Activated B cell treated with CpG ODN at 0.5 μM for 24 hours (primary cell): ENCODE measurements at regions not wholly inside any gene's neighbourhood (a gene's known extent, or its start where the extent isn't known, plus 50 kb on each side); places are given as distances from the start of the nearest gene placed in this dataset.
A peak's percentile ranks its signal among the peaks of the same experiment; 100 is the strongest.
"Not testable (repeated sequence)": the region's sequence is repeated elsewhere in the genome, so short reads cannot be mapped to it uniquely, and the experiment has no call there.

Source experiments
- ATAC-seq: fragments of 200-7000 bp; cut with Tn5 transposase; one replicate; pipeline ENCODE4 v1.10.0; 2021; ENCODE audit warnings: low read depth, mild to moderate bottlenecking, moderate library complexity
- CTCF ChIA-PET: fragments of 350-600 bp; sonication (Branson Sonifier 250); formaldehyde crosslinking; loops from one replicate; lab custom pipeline; 2021; ENCODE audit warnings: antibody characterized with exemption; lab: Charles Lee
- POLR2A ChIA-PET: fragments of 350-600 bp; sonication (Branson Sonifier 250); formaldehyde crosslinking; loops from one replicate; lab custom pipeline; 2021; ENCODE audit warnings: antibody characterized with exemption; lab: Charles Lee
- DNase-seq: peaks from one replicate; pipeline ENCODE4 v3.0.0; 2022
- H3K27ac Mint-ChIP-seq: one replicate; pipeline ENCODE4 v1.8.0; 2020; ENCODE audit warnings: mixed read lengths
- H3K27me3 Mint-ChIP-seq: one replicate; pipeline ENCODE4 v1.8.0; 2021; ENCODE audit warnings: mixed read lengths
- H3K36me3 Mint-ChIP-seq: one replicate; pipeline ENCODE4 v1.8.0; 2021; ENCODE audit warnings: low read depth, mixed read lengths
- H3K4me1 Mint-ChIP-seq: one replicate; pipeline ENCODE4 v1.8.0; 2021; ENCODE audit warnings: mixed read lengths
- H3K4me3 Mint-ChIP-seq: one replicate; pipeline ENCODE4 v1.8.0; 2020; ENCODE audit warnings: mild to moderate bottlenecking, mixed read lengths
- H3K9me3 Mint-ChIP-seq: one replicate; pipeline ENCODE4 v1.8.0; 2020; ENCODE audit warnings: mixed read lengths
- intact Hi-C: fragments of 100-400 bp; cut with micrococcal nuclease; formaldehyde crosslinking; loops from one replicate; pipeline ENCODE4 v1.15.1; 2024

DNA sequence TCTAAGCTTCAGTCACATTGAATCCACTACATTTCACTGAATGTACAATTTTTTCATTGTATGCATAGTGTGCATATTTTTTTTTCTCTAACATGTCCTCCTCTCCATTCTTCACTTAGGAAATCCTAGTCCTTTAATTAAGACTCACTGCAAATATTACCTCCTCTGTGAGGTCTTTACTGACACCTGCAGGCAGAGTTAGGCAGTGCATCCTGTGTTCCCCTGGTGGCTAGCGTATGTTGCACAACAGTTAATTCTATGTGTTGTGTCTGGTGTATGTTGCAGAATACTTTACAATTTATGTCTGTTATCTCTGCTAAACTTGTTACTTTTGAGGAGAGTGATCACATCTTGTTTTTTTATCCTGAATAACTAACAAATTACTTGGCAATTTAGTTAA is 82.7 kb upstream of the NBPF20 start:
- POLR2A ChIA-PET, DNase-seq, CTCF ChIA-PET, H3K4me3 Mint-ChIP-seq, H3K4me1 Mint-ChIP-seq, H3K27ac Mint-ChIP-seq, H3K27me3 Mint-ChIP-seq, H3K9me3 Mint-ChIP-seq, H3K36me3 Mint-ChIP-seq, intact Hi-C loops: not testable (repeated sequence)
- peak; percentile 88 for ATAC-seq

DNA sequence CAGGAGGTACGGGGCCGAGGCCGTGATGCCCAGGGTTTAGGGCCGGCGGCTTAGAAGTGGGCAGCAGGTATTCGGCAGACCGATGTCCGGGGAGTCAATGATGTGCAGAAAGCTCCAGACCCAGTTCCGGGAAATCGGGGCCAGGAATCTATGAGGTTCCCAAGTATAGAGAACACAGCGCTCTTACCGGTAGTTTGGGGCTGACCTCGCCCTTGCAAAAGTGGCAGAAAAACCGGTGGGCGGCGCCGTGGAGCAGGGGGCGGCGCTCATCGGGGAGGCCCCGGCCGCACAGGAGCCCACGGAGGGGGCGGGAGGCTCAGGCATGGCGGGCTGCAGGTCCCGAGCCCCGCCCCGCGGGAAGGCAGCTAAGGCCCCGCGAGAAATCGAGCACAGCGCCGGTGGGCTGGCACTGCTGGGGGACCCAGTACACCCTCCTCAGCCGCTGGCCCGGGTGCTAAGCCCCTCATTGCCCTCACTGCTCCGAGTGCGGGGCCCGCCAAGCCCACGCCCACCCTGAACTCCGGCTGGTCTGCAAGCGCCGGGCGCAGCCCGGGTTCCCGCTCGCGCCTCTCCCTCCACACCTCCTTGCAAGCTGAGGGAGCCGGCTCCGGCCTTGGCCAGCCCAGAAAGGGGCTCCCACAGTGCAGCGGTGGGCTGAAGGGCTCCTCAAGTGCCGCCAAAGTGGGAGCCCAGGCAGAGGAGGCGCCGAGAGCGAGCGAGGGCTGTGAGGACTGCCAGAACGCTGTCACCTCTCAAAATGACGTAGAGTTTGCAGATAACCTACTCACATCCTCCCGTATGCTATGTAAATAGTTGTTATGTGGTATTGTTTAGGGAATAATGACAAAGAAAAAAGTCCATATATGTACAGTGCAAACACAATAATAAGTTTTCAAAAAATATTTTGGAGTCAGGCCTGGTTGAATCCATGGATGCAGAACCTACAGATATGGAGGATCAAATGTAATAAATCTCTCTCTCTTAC is 80.6 kb upstream of the NBPF20 start:
- peak; percentile 71 for ATAC-seq
- H3K4me1 Mint-ChIP-seq, intact Hi-C loops, CTCF ChIA-PET, H3K27me3 Mint-ChIP-seq, H3K27ac Mint-ChIP-seq, DNase-seq, H3K36me3 Mint-ChIP-seq, H3K9me3 Mint-ChIP-seq, H3K4me3 Mint-ChIP-seq, POLR2A ChIA-PET: not testable (repeated sequence)

DNA sequence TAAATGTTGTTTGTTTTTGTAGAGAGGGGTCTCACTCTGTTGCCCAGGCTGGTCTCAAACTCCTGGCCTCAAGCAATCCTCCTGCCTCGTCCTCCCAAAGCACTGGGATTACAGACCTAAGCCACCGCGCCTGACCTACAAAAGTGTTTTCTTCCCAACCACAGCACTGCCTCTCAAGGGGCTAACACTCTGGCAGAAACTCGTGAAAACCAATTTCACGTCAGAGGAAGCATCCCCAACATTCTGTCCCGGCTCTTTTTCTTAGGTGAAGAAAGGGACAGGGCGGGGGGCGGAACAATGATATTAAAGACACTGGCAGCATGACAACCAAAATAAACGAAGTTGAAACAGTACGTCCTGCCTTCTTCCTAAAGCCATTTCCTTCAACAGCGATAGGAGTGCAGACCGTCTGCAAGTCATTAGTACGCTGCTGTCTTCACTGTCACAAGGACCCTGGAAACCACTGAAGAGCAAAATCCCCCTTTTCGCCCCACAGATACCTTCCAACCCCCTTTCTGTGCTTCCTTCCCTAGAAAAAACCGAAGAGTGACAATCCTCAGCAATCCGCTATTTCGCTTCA is 79.5 kb upstream of the NBPF20 start:
- intact Hi-C loops, CTCF ChIA-PET, DNase-seq, POLR2A ChIA-PET, H3K27ac Mint-ChIP-seq, ATAC-seq, H3K27me3 Mint-ChIP-seq, H3K36me3 Mint-ChIP-seq, H3K4me1 Mint-ChIP-seq, H3K9me3 Mint-ChIP-seq, H3K4me3 Mint-ChIP-seq: not testable (repeated sequence)

GRCh38 chr1:145504310-145504709 is 78.9 kb upstream of the NBPF20 start:
- H3K4me1 Mint-ChIP-seq, ATAC-seq: not testable (repeated sequence)

DNA sequence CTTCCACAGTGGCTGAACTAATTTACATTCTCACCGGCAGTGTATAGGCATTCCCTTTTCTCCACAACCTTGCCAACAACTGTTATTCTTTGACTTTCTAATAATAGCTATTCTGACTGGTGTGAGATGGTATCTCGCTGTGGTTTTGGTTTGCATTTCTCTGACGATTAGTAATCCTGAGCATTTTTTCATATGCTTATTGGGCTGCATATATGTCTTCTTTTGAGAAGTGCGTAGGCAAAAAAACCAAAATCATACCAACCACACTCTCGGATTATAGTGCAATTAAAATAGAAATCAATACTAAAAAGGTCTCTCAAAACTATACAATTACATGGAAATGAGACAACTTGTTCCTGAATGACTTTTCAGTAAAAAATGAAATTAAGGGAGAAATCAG is 74.8 kb upstream of the NBPF20 start:
- ATAC-seq, H3K36me3 Mint-ChIP-seq, H3K27me3 Mint-ChIP-seq, DNase-seq, intact Hi-C loops, H3K4me3 Mint-ChIP-seq, CTCF ChIA-PET, H3K9me3 Mint-ChIP-seq, H3K4me1 Mint-ChIP-seq, POLR2A ChIA-PET, H3K27ac Mint-ChIP-seq: not testable (repeated sequence)

More at GRCh38 chr1:145504310-145504709, 78.9 kb upstream of the NBPF20 start:
- DNase-seq, H3K4me3 Mint-ChIP-seq, intact Hi-C loops, H3K36me3 Mint-ChIP-seq, H3K9me3 Mint-ChIP-seq, H3K27me3 Mint-ChIP-seq, CTCF ChIA-PET, POLR2A ChIA-PET, H3K27ac Mint-ChIP-seq: not testable (repeated sequence)

GRCh38 chr1:145495077-145495871 is 69.9 kb upstream of the NBPF20 start:
- DNase-seq, H3K4me3 Mint-ChIP-seq, H3K27me3 Mint-ChIP-seq, H3K27ac Mint-ChIP-seq, ATAC-seq, H3K4me1 Mint-ChIP-seq, CTCF ChIA-PET, POLR2A ChIA-PET, H3K9me3 Mint-ChIP-seq, H3K36me3 Mint-ChIP-seq, intact Hi-C loops: not testable (repeated sequence)

GRCh38 chr1:145488193-145488933 is 63.0 kb upstream of the NBPF20 start:
- intact Hi-C loops, H3K4me3 Mint-ChIP-seq, DNase-seq, ATAC-seq, CTCF ChIA-PET, H3K36me3 Mint-ChIP-seq, H3K9me3 Mint-ChIP-seq, H3K27ac Mint-ChIP-seq, H3K27me3 Mint-ChIP-seq, H3K4me1 Mint-ChIP-seq, POLR2A ChIA-PET: not testable (repeated sequence)

- H3K9me3 Mint-ChIP-seq, intact Hi-C loops, H3K36me3 Mint-ChIP-seq, DNase-seq, H3K27ac Mint-ChIP-seq, CTCF ChIA-PET, H3K27me3 Mint-ChIP-seq, POLR2A ChIA-PET, H3K4me1 Mint-ChIP-seq: not testable (repeated sequence)
- ATAC-seq = peak; percentile 10
- peak overlapping the region; percentile 44 for H3K4me3 Mint-ChIP-seq
Measured at GRCh38 chr1:145487156-145487555, 61.8 kb upstream of the NBPF20 start.

- POLR2A ChIA-PET, CTCF ChIA-PET, H3K27ac Mint-ChIP-seq, H3K4me1 Mint-ChIP-seq, intact Hi-C loops, H3K27me3 Mint-ChIP-seq, H3K9me3 Mint-ChIP-seq, ATAC-seq, DNase-seq, H3K36me3 Mint-ChIP-seq, H3K4me3 Mint-ChIP-seq: not testable (repeated sequence)
Measured at GRCh38 chr1:145484257-145484656, 58.9 kb upstream of the NBPF20 start.

- POLR2A ChIA-PET, H3K27ac Mint-ChIP-seq, H3K27me3 Mint-ChIP-seq, ATAC-seq, CTCF ChIA-PET, H3K9me3 Mint-ChIP-seq, DNase-seq, H3K4me3 Mint-ChIP-seq, intact Hi-C loops, H3K4me1 Mint-ChIP-seq, H3K36me3 Mint-ChIP-seq: not testable (repeated sequence)
Measured at GRCh38 chr1:145482214-145482860, 56.9 kb upstream of the NBPF20 start.

- peak overlapping the region; percentile 32 for H3K4me3 Mint-ChIP-seq
- H3K4me1 Mint-ChIP-seq, intact Hi-C loops, H3K27ac Mint-ChIP-seq, H3K27me3 Mint-ChIP-seq, ATAC-seq, DNase-seq, POLR2A ChIA-PET, H3K9me3 Mint-ChIP-seq, CTCF ChIA-PET, H3K36me3 Mint-ChIP-seq: not testable (repeated sequence)
Measured at GRCh38 chr1:145475962-145476361, 50.6 kb upstream of the NBPF20 start.
